A549 (cell line): ENCODE measurements at regions not wholly inside any gene's neighbourhood (a gene's known extent, or its start where the extent isn't known, plus 50 kb on each side); places are given as distances from the start of the nearest gene placed in this dataset.
A peak's percentile ranks its signal among the peaks of the same experiment; 100 is the strongest.
"Not testable (repeated sequence)": the region's sequence is repeated elsewhere in the genome, so short reads cannot be mapped to it uniquely, and the experiment has no call there.

Experiments
- ATAC-seq, 2 experiments: fragments of 200-7000 bp in 1 of 2; fragments of >200 bp in 1 of 2; cut with Nextera tagmentation in 1 of 2; cut with Tn5 transposase in 1 of 2; 3 replicates each; pipeline versions ENCODE4 v1.8.0 to v1.9.1; 2018 to 2020; ENCODE audit warnings: mild to moderate bottlenecking in 1 of 2, moderate library complexity in 1 of 2
- CTCF ChIA-PET: fragments of 300-600 bp; sonication (Branson Sonifier 250); formaldehyde crosslinking; extraction: SDS; loops from one replicate; lab custom pipeline; 2021; ENCODE audit warnings: antibody characterized with exemption, inconsistent platforms; lab: Yijun Ruan, JAX
- POLR2A ChIA-PET: fragments of 350-600 bp; formaldehyde crosslinking; extraction: SDS; loops from one replicate; lab custom pipeline; 2021; ENCODE audit warnings: antibody characterized with exemption, inconsistent platforms; lab: Yijun Ruan, JAX
- DNase-seq, 2 experiments: peaks; one replicate each; pipeline versions ENCODE4 v3.0.0 to v3.0.0-alpha.2; 2011 to 2016; ENCODE audit warnings: low read depth in 1 of 2, low spot score in 1 of 2
- FAIRE-seq: peaks from 2 replicates; lab custom pipeline; 2011; peaks lifted over from hg19 to GRCh38; lab: Jason Lieb, UNC
- H3K27ac ChIP-seq, 2 experiments: fragments of >200 bp; sonication (Bioruptor Twin); formaldehyde crosslinking; 3 replicates each; pipeline ENCODE4 v1.5.1; 2016 to 2017
- H3K4me1 ChIP-seq: fragments of >200 bp; sonication (Bioruptor Twin); formaldehyde crosslinking; 3 replicates; pipeline ENCODE4 v1.6.1; 2016
- H3K4me2 ChIP-seq: fragments of >200 bp; sonication (Bioruptor Twin); formaldehyde crosslinking; 3 replicates; pipeline ENCODE4 v1.6.1; 2016
- H3K4me3 ChIP-seq: fragments of >200 bp; sonication (Bioruptor Twin); formaldehyde crosslinking; 3 replicates; pipeline ENCODE4 v1.5.1; 2016
- H3K9me3 ChIP-seq: fragments of >200 bp; sonication (Bioruptor Twin); formaldehyde crosslinking; 3 replicates; pipeline ENCODE4 v1.6.1; 2016
- CBX2 ChIP-seq: fragments of 200-600 bp; sonication (generic); IDR thresholded peaks from 2 replicates; pipeline ENCODE4 v1.6.1; 2016; ENCODE audit warnings: low read depth, mild to moderate bottlenecking, borderline replicate concordance
- CEBPB ChIP-seq, 2 experiments: fragments of >200 bp in 1 of 2; sonication (Bioruptor Twin) in 1 of 2; formaldehyde crosslinking in 1 of 2; IDR thresholded peaks; 2 replicates each; pipeline ENCODE4 v1.6.1; 2012 to 2016
- CHD2 ChIP-seq: fragments of 150-350 bp; IDR thresholded peaks from 2 replicates; pipeline ENCODE4 v1.6.1; 2014; ENCODE audit warnings: low read length; ENCODE audit not compliant: partially characterized antibody
- CHD4 ChIP-seq: fragments of 200-600 bp; sonication (generic); IDR thresholded peaks from 2 replicates; pipeline ENCODE4 v1.6.1; 2016; ENCODE audit warnings: antibody characterized with exemption, mild to moderate bottlenecking, borderline replicate concordance
- EHF ChIP-seq: fragments of 250-450 bp; sonication (Bioruptor Pico); IDR thresholded peaks from 2 replicates; pipeline ENCODE4 v1.5.0; 2020; ENCODE audit warnings: mild to moderate bottlenecking
- ESRRA ChIP-seq: fragments of 150-350 bp; IDR thresholded peaks from 2 replicates; pipeline ENCODE4 v1.6.1; 2014; ENCODE audit warnings: mild to moderate bottlenecking, low read length, borderline replicate concordance
- FOXS1 ChIP-seq: fragments of 250-450 bp; sonication (Bioruptor Pico); IDR thresholded peaks from 2 replicates; pipeline ENCODE4 v1.5.0; 2020; ENCODE audit warnings: mild to moderate bottlenecking, moderate library complexity
- HDAC2 ChIP-seq: fragments of 200-600 bp; sonication (generic); IDR thresholded peaks from 2 replicates; pipeline ENCODE4 v1.6.1; 2016
- HEYL ChIP-seq: fragments of 250-450 bp; sonication (Bioruptor Pico); IDR thresholded peaks from 2 replicates; pipeline ENCODE4 v1.8.0; 2021; ENCODE audit warnings: mild to moderate bottlenecking, moderate library complexity
- HOXB13 ChIP-seq: fragments of 250-450 bp; sonication (Bioruptor Pico); IDR thresholded peaks from 2 replicates; pipeline ENCODE4 v1.5.0; 2020; ENCODE audit warnings: low read depth, mild to moderate bottlenecking, moderate library complexity
- HOXB5 ChIP-seq: fragments of 250-450 bp; sonication (Bioruptor Pico); IDR thresholded peaks from 2 replicates; pipeline ENCODE4 v1.5.0; 2020; ENCODE audit warnings: mild to moderate bottlenecking, moderate library complexity
- JUN ChIP-seq, 2 experiments: fragments of >200 bp; sonication (Bioruptor Twin); formaldehyde crosslinking; IDR thresholded peaks; 2 replicates in 1 of 2; 3 replicates in 1 of 2; pipeline ENCODE4 v1.6.1; 2016 to 2017
- NR3C1 ChIP-seq: fragments of >200 bp; sonication (Bioruptor Twin); formaldehyde crosslinking; IDR thresholded peaks from 3 replicates; pipeline ENCODE4 v1.6.1; 2017
- PHF8 ChIP-seq: fragments of 200-600 bp; sonication (generic); IDR thresholded peaks from 2 replicates; pipeline ENCODE4 v1.6.1; 2016; ENCODE audit warnings: low read depth, mild to moderate bottlenecking, antibody characterized with exemption, moderate library complexity, borderline replicate concordance
- POLR2AphosphoS2 ChIP-seq: conservative IDR thresholded peaks from 2 replicates; pipeline ENCODE4 v1.6.1; 2012; ENCODE audit warnings: low read length, improper control_type of control experiment, inconsistent platforms
- SMC3 ChIP-seq: fragments of >200 bp; sonication (Bioruptor Twin); formaldehyde crosslinking; IDR thresholded peaks from 3 replicates; pipeline ENCODE4 v1.6.1; 2018; ENCODE audit warnings: inconsistent platforms
- ZNF302 ChIP-seq: fragments of 250-450 bp; sonication (Bioruptor Pico); IDR thresholded peaks from 2 replicates; pipeline ENCODE4 v1.9.0; 2021; ENCODE audit warnings: inconsistent platforms, mild to moderate bottlenecking, moderate library complexity
- ZSCAN20 ChIP-seq: fragments of 250-450 bp; sonication (Bioruptor Pico); IDR thresholded peaks from 2 replicates; pipeline ENCODE4 v1.8.0; 2022; ENCODE audit warnings: mild to moderate bottlenecking, moderate library complexity
- WGBS: methylation state at CpG from one replicate; pipeline ENCODE4 v1.1.6; 2017; ENCODE audit errors: missing lambda C conversion rate; 5-methylcytosine and 5-hydroxymethylcytosine counted together
- TF ChIP-seq, protein P1 (sequence below): fragments of 200-600 bp; sonication (generic); IDR thresholded peaks from 2 replicates; pipeline ENCODE4 v1.6.1; 2016; ENCODE audit warnings: antibody characterized with exemption, mild to moderate bottlenecking, moderate library complexity
- TF ChIP-seq, protein P2 (sequence below): fragments of 250-450 bp; sonication (Bioruptor Pico); IDR thresholded peaks from 2 replicates; pipeline ENCODE4 v1.5.0; 2020; ENCODE audit warnings: low read depth, mild to moderate bottlenecking, moderate library complexity
- TF ChIP-seq, protein P3 (sequence below): fragments of >200 bp; sonication (Bioruptor Twin); formaldehyde crosslinking; IDR thresholded peaks from 3 replicates; pipeline ENCODE4 v1.6.1; 2016
- TF ChIP-seq, protein P4 (sequence below): IDR thresholded peaks from 2 replicates; pipeline ENCODE4 v1.6.1; 2012
- TF ChIP-seq, protein P5 (sequence below): IDR thresholded peaks from 2 replicates; pipeline ENCODE4 v1.6.1; 2012; ENCODE audit warnings: low read depth, borderline replicate concordance

DNA sequence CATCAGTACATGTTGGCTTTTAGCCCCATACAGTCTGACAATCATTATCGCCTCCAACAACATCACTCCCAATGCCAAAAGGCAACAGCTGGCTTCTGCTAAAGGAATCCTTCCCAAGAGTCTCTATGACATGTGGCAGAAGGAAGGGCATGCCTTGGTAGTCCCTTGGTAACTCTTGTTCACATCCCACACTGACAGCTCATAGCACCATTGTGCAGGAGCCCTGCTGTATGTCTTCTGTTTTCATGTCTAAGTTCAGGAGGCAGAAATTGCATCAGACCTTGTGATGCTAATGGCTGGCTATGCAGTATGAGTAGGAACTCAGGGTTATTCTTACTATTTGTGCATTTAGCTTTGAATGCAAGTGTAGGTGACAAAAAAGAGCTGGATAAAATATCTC lies 392.1 kb downstream of the PTH2R start (continued):
- TF ChIP-seq, protein P1, sequence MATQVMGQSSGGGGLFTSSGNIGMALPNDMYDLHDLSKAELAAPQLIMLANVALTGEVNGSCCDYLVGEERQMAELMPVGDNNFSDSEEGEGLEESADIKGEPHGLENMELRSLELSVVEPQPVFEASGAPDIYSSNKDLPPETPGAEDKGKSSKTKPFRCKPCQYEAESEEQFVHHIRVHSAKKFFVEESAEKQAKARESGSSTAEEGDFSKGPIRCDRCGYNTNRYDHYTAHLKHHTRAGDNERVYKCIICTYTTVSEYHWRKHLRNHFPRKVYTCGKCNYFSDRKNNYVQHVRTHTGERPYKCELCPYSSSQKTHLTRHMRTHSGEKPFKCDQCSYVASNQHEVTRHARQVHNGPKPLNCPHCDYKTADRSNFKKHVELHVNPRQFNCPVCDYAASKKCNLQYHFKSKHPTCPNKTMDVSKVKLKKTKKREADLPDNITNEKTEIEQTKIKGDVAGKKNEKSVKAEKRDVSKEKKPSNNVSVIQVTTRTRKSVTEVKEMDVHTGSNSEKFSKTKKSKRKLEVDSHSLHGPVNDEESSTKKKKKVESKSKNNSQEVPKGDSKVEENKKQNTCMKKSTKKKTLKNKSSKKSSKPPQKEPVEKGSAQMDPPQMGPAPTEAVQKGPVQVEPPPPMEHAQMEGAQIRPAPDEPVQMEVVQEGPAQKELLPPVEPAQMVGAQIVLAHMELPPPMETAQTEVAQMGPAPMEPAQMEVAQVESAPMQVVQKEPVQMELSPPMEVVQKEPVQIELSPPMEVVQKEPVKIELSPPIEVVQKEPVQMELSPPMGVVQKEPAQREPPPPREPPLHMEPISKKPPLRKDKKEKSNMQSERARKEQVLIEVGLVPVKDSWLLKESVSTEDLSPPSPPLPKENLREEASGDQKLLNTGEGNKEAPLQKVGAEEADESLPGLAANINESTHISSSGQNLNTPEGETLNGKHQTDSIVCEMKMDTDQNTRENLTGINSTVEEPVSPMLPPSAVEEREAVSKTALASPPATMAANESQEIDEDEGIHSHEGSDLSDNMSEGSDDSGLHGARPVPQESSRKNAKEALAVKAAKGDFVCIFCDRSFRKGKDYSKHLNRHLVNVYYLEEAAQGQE = no peak
- no peak for TF ChIP-seq NR3C1

DNA sequence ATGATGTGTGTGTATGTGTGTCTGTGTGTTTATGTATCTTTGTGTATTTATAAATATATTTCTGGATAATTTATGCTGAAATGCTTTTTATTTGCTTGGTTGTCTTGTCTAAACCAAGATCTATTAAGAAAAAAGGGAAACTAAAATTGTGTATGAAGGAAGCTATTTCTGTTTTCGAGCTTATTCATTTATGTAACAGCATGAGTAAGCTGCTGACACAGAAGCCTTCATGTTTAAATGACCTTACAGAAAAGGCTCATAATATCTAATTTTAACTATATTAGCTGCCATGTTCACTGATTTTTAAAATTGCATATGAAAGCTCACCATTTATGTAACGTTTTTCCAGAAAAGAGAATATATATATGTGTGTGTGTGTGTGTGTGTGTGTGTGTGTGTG lies 392.8 kb downstream of the PTH2R start:
- 9% methylated on average over 2 of the region's 2 CpGs for WGBS

DNA sequence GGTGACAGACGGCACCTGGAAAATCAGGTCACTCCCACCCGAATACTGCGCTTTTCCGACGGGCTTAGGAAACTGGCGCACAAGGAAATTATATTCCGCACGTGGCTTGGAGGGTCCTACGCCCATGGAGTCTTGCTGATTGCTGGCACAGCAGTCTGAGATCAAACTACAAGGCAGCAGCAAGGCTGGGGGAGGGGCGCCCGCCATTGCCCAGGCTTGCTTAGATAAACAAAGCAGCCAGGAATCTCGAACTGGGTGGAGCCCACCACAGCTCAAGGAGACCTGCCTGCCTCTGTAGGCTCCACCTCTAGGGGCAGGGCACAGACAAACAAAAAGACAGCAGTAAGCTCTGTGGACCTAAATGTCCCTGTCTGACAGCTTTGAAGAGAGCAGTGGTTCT lies 394.3 kb downstream of the PTH2R start:
- WGBS = 54% methylated on average over 9 of the region's 12 CpGs
- H3K27ac ChIP-seq, H3K4me3 ChIP-seq, H3K4me1 ChIP-seq, H3K4me2 ChIP-seq, POLR2A ChIA-PET, CTCF ChIA-PET, H3K9me3 ChIP-seq, FAIRE-seq, DNase-seq, ATAC-seq: not testable (repeated sequence)

More for the DNA sequence above, 392.8 kb downstream of the PTH2R start:
- FAIRE-seq = no peak
- DNase-seq = no peak
- no peak for ATAC-seq
- no peak overlapping the region for H3K4me2 ChIP-seq
- H3K9me3 ChIP-seq = no peaks in the 10 kb centered on the region
- TF ChIP-seq HEYL = no peak
- TF ChIP-seq, protein P2, sequence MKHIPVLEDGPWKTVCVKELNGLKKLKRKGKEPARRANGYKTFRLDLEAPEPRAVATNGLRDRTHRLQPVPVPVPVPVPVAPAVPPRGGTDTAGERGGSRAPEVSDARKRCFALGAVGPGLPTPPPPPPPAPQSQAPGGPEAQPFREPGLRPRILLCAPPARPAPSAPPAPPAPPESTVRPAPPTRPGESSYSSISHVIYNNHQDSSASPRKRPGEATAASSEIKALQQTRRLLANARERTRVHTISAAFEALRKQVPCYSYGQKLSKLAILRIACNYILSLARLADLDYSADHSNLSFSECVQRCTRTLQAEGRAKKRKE (CRISPR knock-in tag) = no peak
- TF ChIP-seq HOXB5 (CRISPR knock-in tag) = no peak
- no peak for TF ChIP-seq ZNF302 (CRISPR knock-in tag)
- no peak for TF ChIP-seq PHF8
- TF ChIP-seq CEBPB (IDR thresholded peaks at IDR 0.05) = no peak
- TF ChIP-seq CHD4 = no peak
- no peak for TF ChIP-seq ESRRA
- TF ChIP-seq EHF (CRISPR knock-in tag) = no peak
- no peak overlapping the region for H3K4me3 ChIP-seq
- H3K4me1 ChIP-seq = no peaks in the 10 kb centered on the region
- ChIA-PET CTCF (no interaction called here), POLR2A (no interaction called here)
- H3K27ac ChIP-seq = no peak overlapping the region

DNA sequence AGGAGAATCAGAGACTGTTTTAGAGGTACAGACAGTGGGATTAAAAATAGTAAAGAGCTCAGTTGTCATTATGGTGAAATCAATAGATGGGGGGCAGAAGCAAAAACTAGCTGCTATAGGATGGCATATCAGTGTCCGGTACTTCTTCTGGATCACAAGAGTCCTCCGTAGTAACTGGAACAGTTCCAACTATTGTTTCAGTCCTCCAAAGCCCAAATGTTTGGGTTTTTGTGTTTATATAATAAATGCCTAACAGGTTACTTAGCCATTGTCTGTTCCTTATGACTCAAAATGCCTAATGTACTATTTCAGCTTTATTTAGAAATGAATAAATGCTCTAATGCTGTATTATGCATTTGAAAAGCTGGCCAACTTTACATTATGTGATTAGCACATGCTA lies 401.2 kb downstream of the PTH2R start:
- ChIA-PET CTCF (no interaction called here), POLR2A (no interaction called here)
- H3K4me2 ChIP-seq = peak overlapping the region; percentile 58
- DNase-seq (no peak), ATAC-seq (0 out of 6 replicates have a peak, but pooled peaks of 1 of the 2 experiments have one; percentile 34), FAIRE-seq (no peak)
- H3K4me1 ChIP-seq = no peaks in the 10 kb centered on the region
- H3K27ac ChIP-seq = no peak overlapping the region
- TF ChIP-seq HOXB13 (CRISPR knock-in tag) (no peak), PHF8 (no peak), CBX2 (no peak), CEBPB (IDR thresholded peaks at IDR 0.05) (no peak), FOXS1 (no peak), CHD2 (no peak), POLR2AphosphoS2 (no peak), JUN (IDR thresholded peaks at IDR 0.05) (no peak), HDAC2 (no peak), SMC3 (no peak), ZSCAN20 (CRISPR knock-in tag) (no peak)
- TF ChIP-seq, protein P3, sequence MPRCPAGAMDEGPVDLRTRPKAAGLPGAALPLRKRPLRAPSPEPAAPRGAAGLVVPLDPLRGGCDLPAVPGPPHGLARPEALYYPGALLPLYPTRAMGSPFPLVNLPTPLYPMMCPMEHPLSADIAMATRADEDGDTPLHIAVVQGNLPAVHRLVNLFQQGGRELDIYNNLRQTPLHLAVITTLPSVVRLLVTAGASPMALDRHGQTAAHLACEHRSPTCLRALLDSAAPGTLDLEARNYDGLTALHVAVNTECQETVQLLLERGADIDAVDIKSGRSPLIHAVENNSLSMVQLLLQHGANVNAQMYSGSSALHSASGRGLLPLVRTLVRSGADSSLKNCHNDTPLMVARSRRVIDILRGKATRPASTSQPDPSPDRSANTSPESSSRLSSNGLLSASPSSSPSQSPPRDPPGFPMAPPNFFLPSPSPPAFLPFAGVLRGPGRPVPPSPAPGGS = no peak
- TF ChIP-seq, protein P4, sequence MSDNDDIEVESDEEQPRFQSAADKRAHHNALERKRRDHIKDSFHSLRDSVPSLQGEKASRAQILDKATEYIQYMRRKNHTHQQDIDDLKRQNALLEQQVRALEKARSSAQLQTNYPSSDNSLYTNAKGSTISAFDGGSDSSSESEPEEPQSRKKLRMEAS = no peak
- TF ChIP-seq, protein P5, sequence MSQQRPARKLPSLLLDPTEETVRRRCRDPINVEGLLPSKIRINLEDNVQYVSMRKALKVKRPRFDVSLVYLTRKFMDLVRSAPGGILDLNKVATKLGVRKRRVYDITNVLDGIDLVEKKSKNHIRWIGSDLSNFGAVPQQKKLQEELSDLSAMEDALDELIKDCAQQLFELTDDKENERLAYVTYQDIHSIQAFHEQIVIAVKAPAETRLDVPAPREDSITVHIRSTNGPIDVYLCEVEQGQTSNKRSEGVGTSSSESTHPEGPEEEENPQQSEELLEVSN = no peak
- no peak overlapping the region for H3K4me3 ChIP-seq
- 3% methylated on average over 2 of the region's 2 CpGs for WGBS
- H3K9me3 ChIP-seq = no peaks in the 10 kb centered on the region

DNA sequence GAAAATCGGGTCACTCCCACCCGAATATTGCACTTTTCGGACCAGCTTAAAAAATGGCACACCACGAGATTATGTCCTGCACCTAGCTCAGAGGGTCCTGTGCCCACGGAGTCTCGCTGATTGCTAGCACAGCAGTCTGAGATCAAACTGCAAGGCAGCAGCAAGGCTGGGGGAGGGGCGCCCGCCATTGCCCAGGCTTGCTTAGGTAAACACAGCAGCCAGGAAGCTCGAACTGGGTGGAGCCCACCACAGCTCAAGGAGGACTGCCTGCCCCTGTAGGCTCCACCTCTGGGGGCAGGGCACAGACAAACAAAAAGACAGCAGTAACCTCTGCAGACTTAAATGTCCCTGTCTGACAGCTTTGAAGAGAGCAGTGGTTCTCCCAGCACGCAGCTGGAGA lies 405.3 kb downstream of the PTH2R start:
- H3K4me1 ChIP-seq, H3K9me3 ChIP-seq, H3K4me2 ChIP-seq, DNase-seq, H3K27ac ChIP-seq, CTCF ChIA-PET, FAIRE-seq, ATAC-seq, POLR2A ChIA-PET: not testable (repeated sequence)
- WGBS = 0% methylated on average over 5 of the region's 10 CpGs
- H3K4me3 ChIP-seq = 0 out of 3 replicates have a peak overlapping the region, but pooled peaks have one; percentile 37
